ENCODE measurements at regions not wholly inside any gene's neighbourhood (a gene's known extent, or its start where the extent isn't known, plus 50 kb on each side); places are given as distances from the start of the nearest gene placed in this dataset.

DNA sequence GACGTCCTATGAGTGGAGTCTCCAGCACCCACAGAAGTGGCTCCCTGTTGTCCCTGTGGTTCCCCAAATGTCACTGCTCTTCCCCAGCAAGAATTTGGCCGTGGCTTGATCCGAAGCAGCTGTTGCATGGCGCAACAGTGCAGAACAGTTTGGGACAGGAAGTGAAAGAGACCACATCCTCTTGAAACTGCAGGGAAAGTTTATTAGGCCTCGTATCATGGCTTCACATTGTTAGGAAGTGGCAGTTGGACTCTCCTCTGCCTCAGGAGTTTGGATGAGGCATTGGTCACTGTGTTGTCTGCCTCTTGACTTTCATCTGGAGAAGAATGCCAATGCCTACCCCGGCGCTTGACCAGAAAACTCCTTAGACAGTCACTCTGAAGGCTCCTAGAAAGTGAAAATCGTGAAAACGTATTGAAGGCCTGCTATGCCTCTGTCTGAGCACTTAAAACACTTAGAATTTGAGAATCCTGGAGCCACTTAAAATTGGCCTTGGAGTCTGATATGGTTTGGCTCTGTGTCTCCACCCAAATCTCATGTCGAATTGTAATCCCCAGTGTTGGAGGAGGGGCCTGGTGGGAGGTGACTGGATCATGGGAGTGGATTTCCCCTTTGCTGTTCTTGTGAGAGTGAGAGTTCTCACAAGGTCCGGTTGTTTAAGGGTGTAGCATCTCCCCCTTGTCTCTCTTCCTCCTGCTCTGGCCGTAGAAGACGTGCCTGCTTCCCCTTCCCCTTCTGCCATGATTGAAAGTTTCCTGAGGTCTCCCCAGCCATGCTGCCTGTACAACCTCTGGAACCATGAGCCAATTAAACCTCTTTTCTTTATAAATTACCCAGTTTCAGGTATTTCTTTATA lies 334.9 kb upstream of the JARID2 start:
- no peak for DNase-seq

DNA sequence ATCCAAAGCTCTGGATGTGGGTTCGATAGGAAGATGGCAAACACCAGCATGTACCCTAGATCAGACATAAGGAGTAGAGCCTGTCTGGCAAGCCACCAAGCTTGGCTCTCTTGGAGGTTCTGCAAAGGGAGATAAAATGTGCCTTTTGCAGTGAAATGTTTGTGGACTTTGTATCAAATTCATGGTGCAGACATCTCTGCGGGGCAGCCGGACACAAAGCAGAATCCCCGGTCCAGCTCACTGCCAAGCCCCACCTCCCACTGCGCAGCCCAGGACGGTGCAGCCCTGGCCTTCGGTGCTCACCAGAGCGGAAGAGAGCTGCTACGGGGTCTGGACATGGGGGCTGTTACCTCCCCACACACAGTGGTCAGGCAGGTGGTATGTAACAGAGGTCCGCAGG lies 333.6 kb upstream of the JARID2 start:
- no peak for DNase-seq

DNA sequence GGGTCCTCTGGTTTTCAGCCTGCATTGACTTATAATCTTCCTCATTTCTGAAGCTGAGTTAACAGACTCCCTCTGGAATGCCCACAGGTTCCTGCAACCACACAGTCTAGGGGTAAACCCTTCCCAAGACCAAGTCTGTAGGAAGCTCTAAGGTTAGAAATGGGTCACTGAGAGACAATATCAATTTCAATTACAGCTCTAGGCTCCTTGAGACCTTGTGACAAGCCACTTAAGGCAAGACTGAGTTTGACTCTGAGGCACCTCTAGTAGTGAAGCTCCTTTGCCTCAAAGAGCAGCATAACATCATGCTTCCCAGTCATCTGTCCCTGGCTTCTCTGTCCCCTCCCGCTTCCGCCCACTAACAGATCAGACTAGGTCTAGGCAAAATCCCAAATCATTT lies 333.2 kb upstream of the JARID2 start:
- DNase-seq, result no peak

DNA sequence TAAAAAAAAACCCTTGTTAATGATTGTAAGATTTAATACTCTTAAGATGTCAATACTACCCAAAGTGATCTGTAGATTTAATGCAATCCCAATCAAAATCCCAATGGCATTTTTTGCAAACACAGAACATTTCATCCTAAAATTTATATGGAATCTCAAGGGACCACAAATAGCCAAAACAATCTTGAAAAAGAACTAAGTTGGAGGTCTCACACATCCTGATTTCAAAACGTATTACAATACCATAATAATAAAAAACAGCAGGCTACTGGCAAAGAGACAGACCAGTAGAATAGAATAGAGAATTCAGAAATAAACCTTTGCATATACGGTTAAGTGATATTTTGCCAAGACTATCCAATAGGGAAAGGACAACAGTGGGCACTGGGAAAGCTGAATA lies 331.9 kb upstream of the JARID2 start:
- DNase-seq, result no peak

DNA sequence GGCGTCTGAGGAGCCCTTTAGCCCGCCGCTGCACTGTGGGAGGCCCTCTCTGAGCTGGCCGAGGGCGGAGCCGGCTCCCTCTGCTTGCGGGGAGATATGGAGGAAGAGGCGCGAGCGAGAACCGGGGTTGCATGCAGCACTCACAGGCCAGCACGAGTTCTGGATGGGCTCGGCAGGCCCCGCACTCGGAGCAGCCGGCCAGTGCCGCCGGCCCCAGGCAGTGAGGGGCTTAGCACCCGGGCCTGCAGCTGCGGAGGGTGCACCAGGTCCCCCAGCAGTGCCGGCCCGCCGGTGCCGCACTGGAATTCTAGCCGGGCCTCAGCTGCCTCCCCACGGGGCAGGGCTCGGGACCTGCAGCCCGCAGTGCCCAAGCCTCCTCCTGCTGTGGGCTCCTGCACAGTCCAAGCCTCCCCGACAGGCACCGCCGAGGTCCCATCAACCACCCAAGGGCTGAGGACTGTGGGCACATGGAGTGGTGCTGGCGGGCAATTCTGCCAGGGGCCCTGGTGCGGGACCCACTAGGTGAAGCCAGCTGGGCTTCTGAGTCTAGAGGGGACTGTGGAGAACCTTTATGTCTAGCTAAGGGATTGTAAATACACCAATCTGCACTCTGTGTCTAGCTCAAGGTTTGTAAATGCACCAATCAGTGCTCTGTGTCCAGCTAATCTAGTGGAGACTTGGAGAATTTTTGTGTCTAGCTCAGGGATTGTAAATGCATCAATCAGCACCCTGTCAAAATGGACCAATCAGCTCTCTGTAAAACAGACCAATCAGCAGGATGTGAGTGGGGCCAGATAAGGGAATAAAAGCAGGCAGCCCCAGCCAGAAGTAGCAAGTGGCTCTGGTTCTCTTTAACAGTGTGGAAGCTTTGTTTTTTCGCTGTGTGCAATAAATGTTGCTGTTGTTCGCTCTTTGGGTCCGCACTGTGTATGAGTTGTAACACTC lies 329.7 kb upstream of the JARID2 start:
- DNase-seq, result no peak

GRCh38 chr6:14917109-14917910 lies 328.6 kb upstream of the JARID2 start:
- DNase-seq, result no peak

GRCh38 chr6:14918200-14918907 lies 327.5 kb upstream of the JARID2 start:
- DNase-seq, result no peak

GRCh38 chr6:14919038-14919670 lies 326.7 kb upstream of the JARID2 start:
- no peak for DNase-seq

GRCh38 chr6:14920276-14920675 lies 325.6 kb upstream of the JARID2 start:
- DNase-seq, result no peak

DNA sequence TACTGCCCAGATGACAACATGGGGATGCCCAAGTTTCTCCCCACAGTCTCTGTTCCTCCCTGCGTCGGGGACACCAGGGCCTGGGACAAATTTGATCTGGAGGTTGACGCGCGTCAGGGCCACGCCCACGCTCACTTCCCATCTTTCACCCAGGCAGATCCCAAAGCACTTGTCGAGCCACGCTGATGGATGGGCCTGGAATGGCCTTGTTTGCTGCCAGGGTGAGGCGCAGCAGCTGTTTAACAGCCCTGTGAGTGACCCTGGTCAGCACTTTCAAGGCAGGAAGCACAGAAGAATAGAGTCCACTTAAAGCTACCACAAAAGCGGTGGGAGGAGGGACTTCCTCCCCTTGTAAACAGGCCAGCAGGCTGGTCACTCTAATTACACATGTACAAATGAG lies 324.7 kb upstream of the JARID2 start:
- DNase-seq, result no peak

DNA sequence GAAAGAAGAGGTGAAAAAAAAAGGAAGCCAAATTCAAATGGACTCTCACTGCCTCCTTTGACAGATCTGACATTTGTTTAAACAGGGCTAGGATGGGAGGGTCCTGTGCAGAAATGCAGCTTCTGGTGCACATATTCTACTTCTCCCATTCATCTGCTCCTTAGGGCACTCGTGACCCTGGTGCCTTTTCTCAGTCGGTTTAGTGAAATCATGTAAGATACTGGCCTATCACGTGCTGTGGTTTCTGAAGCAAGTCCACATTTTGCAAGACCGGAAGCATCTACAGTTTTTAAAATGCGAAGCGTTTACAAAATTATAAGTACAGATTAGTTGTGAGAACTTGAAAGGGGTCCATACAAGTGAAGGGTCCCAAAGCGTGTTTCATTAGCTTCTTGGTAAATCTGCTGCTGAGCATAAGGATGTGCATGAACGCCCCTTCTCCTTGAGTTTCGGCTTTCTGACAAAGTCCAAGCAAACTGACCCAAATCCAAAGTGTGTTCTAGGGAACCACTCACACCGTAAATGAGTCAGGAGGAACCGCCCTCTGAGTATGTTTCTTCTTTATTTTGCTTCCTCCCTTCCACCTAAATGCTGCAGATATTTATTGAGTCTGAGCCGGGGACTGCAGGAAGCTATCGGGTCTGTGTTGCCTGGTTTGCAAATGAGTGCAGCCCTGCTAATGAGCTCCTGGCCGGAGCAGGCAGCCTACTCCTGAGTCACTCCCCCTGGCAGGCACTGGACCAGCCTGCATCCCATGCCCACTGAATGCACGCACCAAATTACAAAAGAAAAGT lies 323.8 kb upstream of the JARID2 start:
- no peak for DNase-seq

GRCh38 chr6:14922706-14923460 lies 323.0 kb upstream of the JARID2 start:
- no peak for DNase-seq

DNA sequence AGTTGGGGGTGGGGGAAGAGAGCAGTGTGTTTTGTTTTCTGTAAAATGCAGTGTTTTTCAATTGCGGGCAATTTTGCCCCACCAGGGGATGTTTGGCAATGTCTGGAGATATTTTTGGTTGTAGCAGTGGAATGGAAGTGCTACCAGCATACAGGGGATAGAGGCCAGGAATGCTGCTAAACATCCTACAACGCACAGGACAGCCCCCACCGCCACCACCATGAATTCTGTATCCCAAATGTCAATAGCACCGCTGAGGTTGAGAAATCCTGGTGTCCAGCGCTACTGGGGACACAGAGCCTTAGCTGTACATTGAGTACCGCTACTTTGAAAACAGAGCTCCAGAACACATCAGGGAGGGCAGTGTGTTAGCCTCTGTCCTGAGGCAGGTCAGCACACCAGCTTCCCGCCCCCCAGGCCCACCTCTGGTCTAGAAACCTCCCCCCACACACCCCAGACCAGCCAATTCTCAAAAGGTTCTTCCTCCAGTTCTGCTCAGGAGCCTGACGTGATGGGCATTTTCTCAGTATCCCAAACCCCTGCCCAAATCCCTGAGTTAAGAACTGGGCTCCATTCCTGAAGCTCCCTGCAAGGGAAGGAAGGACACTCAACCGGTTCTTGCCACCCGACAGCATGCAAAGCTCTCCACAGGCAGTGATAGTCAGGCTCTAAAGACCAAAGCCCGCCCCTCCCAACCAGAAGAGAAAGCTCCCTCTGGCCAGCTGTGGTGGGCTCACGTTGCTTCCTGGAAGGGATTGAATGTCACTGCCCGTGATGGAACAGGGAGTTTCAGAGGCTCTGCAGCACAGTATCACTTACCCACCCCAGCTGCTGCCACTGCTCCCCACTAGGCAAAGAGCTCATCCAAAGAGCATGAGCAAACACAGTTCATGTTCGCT lies 321.5 kb upstream of the JARID2 start:
- no peak for DNase-seq

DNA sequence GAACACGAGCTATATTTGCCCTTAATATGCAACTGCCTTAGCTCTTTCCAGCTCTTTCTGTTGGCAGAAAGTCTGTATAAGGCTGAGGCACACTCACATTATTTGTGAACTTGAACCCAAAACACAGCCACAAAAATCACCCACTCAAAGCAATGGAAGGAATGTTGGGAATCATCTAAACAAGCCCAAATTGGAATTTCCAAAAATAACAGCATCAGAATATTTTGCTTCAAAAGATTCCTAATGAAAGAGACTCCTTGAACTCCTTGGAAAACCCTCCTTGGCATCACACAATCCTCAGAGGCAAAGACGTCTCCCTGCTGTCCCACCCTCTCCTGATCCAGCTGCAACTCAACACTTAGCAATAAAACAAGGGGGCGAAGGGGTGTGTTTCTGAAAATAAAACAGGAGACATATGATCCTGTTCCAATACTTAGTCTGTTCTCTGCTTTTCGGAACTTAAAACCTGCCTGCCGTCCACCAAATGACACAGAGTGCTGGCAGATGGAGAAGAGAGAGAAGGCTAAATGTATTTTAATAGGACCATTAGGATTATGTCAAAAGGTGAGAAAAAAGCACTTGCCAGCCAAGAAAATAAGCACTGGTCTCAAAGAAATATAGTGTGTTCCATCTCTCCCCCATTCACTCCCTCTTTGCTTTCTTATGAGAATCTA lies 320.7 kb upstream of the JARID2 start:
- no peak for DNase-seq

DNA sequence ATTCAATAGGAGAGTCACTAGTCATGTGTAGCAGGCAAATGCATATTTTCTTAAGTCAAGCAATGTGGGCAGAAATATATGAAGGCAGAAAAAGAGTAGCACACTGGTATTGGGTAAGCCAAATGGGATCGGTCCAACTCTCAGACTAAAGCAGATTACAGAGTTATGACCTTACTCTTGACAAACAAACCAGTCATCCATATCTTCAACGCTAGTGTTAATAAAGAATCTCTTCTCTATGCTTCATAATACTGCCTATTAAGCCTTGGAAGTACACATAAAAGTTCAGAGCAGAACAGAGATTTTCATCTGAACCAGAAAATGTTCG lies 320.2 kb upstream of the JARID2 start:
- DNase-seq, result no peak

DNA sequence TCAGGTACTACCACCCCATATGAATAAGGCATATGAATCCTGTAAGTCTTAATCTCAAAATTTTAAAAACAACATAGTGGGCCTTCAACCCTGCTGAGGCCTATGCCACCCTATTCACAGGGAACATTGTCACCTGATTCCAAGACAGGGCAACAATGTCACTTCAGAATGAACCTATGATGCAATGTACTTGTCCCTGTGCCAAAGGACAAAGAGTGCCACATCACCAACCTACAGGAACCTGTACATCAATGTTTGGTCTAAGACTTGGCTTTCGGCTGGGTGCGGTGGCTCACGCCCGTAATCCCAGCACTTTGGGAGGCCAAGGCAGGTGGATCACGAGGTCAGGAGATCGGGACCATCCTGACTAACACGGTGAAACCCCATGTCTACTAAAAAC lies 318.5 kb upstream of the JARID2 start:
- DNase-seq, result no peak

DNA sequence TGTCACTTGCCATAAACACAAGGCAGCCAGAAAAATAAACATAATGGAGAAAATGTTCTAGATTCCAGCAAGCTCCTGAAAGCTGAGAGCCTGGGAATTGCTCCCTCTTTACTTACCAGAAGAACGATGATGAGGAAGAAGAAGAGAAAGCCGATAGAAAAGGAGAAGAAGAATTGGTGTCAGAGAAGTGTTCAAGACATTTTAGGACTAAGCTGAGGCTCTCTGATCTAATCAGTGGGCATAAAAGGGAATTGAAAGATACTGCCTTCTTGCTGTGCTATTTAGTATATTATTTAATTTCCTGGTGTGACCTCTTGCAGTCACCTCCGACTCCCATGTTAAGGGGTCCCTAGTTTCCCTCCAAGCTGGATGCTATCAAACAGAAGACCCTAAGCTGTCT lies 316.6 kb upstream of the JARID2 start:
- DNase-seq, result no peak

DNA sequence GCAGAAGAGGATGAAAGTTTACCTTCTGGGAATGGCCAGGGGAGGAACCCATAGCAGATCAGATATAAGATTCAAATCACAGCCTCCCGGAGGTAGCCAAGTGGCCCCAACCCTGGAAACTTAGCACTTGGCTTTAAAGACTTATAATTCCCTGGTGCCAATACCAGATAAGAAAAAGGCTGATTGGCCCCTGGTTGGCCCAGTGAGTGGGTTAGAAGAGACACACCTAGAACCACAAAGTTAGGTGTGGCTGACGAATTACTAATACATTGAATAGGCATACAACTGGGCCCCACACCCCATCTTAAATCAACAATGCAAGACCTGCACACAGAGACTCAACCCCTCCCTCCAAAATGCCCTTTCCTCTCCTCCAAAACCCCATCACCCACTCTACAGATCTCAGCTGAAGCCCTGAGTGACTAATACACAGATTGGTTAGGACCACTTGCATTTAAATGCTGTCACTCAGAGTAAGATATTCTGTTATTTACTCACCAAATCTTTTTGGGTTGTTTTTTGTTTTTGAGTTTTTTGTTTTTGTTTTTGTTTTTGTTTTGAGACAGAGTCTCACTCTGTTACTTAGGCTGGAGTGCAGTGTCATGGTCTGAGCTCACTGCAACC lies 315.4 kb upstream of the JARID2 start:
- no peak for DNase-seq
